Sigmoid colon (tissue), 6 donors: ENCODE measurements at regions not wholly inside any gene's neighbourhood (a gene's known extent, or its start where the extent isn't known, plus 50 kb on each side); places are given as distances from the start of the nearest gene placed in this dataset.

Experiments used
- DNase-seq: peaks from one replicate; pipeline ENCODE4 v3.0.0-alpha.2; 2019
- H3K27ac ChIP-seq, 4 donors: fragments of 200-600 bp; sonication (generic); one replicate each; pipeline ENCODE4 v1.5.1; 2016 to 2019; ENCODE audit warnings: mild to moderate bottlenecking in 1 of 4
- H3K27me3 ChIP-seq, 3 donors: fragments of 200-600 bp; sonication (generic); one replicate each; pipeline ENCODE4 v1.5.1; 2019; ENCODE audit warnings: mild to moderate bottlenecking in 1 of 3
- H3K36me3 ChIP-seq, 4 donors: fragments of 200-600 bp; sonication (generic); one replicate each; pipeline ENCODE4 v1.5.1; 2016 to 2019
- H3K4me1 ChIP-seq, 4 donors: fragments of 200-600 bp; sonication (generic); one replicate each; pipeline ENCODE4 v1.5.1; 2017 to 2019
- H3K4me3 ChIP-seq, 4 donors: fragments of 200-600 bp; sonication (generic); one replicate each; pipeline ENCODE4 v1.5.1; 2017 to 2019; ENCODE audit warnings: mild to moderate bottlenecking in 2 of 4, moderate library complexity in 1 of 4
- H3K9me3 ChIP-seq, 4 donors: fragments of 200-600 bp in 3 of 4; sonication (generic) in 3 of 4; one replicate each; pipeline versions ENCODE4 v1.5.1 to v1.6.1; 2013 to 2019
- CTCF ChIP-seq, 4 experiments: fragments of 450-650 bp in 3 of 4; fragments of 200-600 bp in 1 of 4; IDR thresholded peaks; one replicate each; pipeline ENCODE4 v1.5.1; 2016 to 2019; ENCODE audit warnings: antibody characterized with exemption in 4 of 4, mild to moderate bottlenecking in 3 of 4, moderate library complexity in 2 of 4
- EP300 ChIP-seq, 4 donors: sonication (generic); formaldehyde crosslinking; IDR thresholded peaks; one replicate each; pipeline ENCODE4 v1.6.1; 2017; ENCODE audit warnings: antibody characterized with exemption in 4 of 4
- POLR2A ChIP-seq, 2 donors: fragments of 450-650 bp; IDR thresholded peaks; one replicate each; pipeline ENCODE4 v1.6.1; 2016; ENCODE audit warnings: antibody characterized with exemption in 2 of 2, mild to moderate bottlenecking in 2 of 2, moderate library complexity in 2 of 2
- POLR2AphosphoS5 ChIP-seq, 4 donors: sonication (generic); formaldehyde crosslinking; IDR thresholded peaks; one replicate each; pipeline ENCODE4 v1.6.1; 2017; ENCODE audit warnings: antibody characterized with exemption in 4 of 4
- WGBS, 2 donors: extraction: QIAGEN DNeasy Blood & Tissue Kit; methylation state at CpG; one replicate each; pipeline ENCODE4 v1.1.7; 2013; 5-methylcytosine and 5-hydroxymethylcytosine counted together
- intact Hi-C: fragments of 100-400 bp; cut with DNase I; formaldehyde crosslinking; loops from one replicate; pipeline ENCODE4 v1.15.1; 2023
- donor health status: healthy with polysubstance abuse.
- donor health status: healthy.

- H3K27ac ChIP-seq, result no peak overlapping the region
- H3K36me3 ChIP-seq, result no peaks in the 10 kb centered on the region
- no peak for TF ChIP-seq CTCF (IDR thresholded peaks at IDR 0.05)
- no peak for TF ChIP-seq POLR2AphosphoS5 (IDR thresholded peaks at IDR 0.05)
- no peak for TF ChIP-seq EP300 (IDR thresholded peaks at IDR 0.05)
- TF ChIP-seq POLR2A (IDR thresholded peaks at IDR 0.05), result no peak
- no peak overlapping the region for H3K4me3 ChIP-seq
- H3K27me3 ChIP-seq, result no peaks in the 10 kb centered on the region
- DNase-seq, result no peak
- H3K4me1 ChIP-seq, result peaks cover 0 to 6% (median 5%) of the 10 kb centered on the region in 4 donors
- WGBS, 2 donors, result 85% methylated on average over 7 of the region's 7 CpGs
- intact Hi-C loops, result no loop called here
- H3K9me3 ChIP-seq, result no peaks in the 10 kb centered on the region
Observed at GRCh38 chr2:207244971-207245925, 79.5 kb upstream of the KLF7 start.

GRCh38 chr2:207248702-207249377 lies 83.1 kb upstream of the KLF7 start:
- Histone ChIP-seq H3K4me1 (peaks cover 0 to 19% (median 8%) of the 10 kb centered on the region in 4 donors), H3K27ac (no peak overlapping the region), H3K9me3 (no peaks in the 10 kb centered on the region), H3K4me3 (no peak overlapping the region), H3K27me3 (no peaks in the 10 kb centered on the region), H3K36me3 (no peaks in the 10 kb centered on the region)
- 94 to 96% methylated on average over 4 of the region's 4 CpGs for WGBS, 2 donors
- no peak for DNase-seq
- intact Hi-C loops, result no loop called here
- TF ChIP-seq POLR2A (IDR thresholded peaks at IDR 0.05) (no peak), POLR2AphosphoS5 (IDR thresholded peaks at IDR 0.05) (no peak), CTCF (IDR thresholded peaks at IDR 0.05) (no peak), EP300 (IDR thresholded peaks at IDR 0.05) (no peak)

DNA sequence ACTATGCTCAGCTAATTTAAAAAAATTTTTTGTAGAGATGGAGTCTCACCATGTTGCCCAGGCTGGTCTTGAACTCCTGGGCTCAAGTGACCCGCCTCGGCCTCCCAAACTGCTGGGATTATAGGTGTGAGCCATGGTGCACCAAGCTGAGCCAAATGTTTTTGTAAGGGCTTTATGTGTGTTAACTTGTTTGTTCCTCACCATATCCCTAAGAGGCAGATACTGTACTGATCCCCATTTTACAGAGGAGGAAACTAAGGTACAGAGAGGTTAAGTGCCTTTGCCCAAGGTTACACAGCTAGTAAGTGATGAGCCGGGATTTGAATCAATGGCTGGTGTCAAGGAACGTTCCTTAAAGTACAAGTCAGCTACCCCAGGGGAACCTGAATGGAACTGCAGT lies 85.3 kb upstream of the KLF7 start:
- no peak for DNase-seq
- H3K27me3 ChIP-seq, result no peaks in the 10 kb centered on the region
- WGBS, 2 donors, result 90 to 97% methylated on average over 4 of the region's 4 CpGs
- H3K27ac ChIP-seq, result peak overlapping the region in 1 of 4 donors; percentile 39
- no peak for TF ChIP-seq POLR2AphosphoS5 (IDR thresholded peaks at IDR 0.05)
- no peak for TF ChIP-seq POLR2A (IDR thresholded peaks at IDR 0.05)
- no peak for TF ChIP-seq CTCF (IDR thresholded peaks at IDR 0.05)
- H3K4me3 ChIP-seq, result no peak overlapping the region
- H3K36me3 ChIP-seq, result no peaks in the 10 kb centered on the region
- intact Hi-C loops, result no loop called here
- peaks cover 0 to 39% (median 23%) of the 10 kb centered on the region in 4 donors for H3K4me1 ChIP-seq
- H3K9me3 ChIP-seq, result no peaks in the 10 kb centered on the region

DNA sequence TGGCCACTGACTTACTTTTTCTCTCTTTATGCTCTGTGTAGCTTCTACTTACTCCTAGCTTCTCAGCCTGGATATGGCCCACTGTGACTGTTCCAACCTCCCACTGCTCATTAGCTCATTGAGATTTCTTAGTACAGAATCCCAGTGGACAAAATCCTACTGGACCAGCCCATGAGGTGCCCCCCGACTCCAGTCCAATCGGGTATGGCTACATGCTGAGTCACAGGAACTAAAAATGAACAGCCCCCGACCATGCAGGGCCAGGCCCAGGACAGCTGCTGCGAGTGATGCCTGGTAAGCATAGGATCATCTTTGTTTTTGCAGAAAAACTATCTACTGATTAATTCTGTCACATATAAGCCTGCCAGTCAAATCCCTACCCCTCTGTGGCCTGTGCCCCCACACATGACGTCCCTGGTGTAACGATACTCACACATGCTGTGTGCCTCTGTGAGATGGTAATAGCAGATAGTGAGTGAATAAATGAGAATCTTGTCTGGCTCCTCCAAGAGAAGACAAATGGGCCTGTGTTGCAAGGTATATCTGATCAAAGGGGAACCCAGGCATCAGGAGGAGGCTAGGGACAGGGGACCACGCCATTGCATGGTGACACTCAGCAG lies 85.9 kb upstream of the KLF7 start:
- TF ChIP-seq CTCF (IDR thresholded peaks at IDR 0.05) (no peak), POLR2AphosphoS5 (IDR thresholded peaks at IDR 0.05) (no peak), POLR2A (IDR thresholded peaks at IDR 0.05) (no peak), EP300 (IDR thresholded peaks at IDR 0.05) (no peak)
- DNase-seq, result no peak
- WGBS, 2 donors, result 80 to 86% methylated on average over 7 of the region's 7 CpGs
- H3K4me3 ChIP-seq, result no peak overlapping the region
- intact Hi-C loops, result no loop called here
- no peaks in the 10 kb centered on the region for H3K27me3 ChIP-seq
- H3K27ac ChIP-seq, result peak overlapping the region in 2 of 4 donors; percentile 1 to 39
- H3K9me3 ChIP-seq, result no peaks in the 10 kb centered on the region
- H3K36me3 ChIP-seq, result no peaks in the 10 kb centered on the region
- peaks cover 0 to 46% (median 29%) of the 10 kb centered on the region in 4 donors for H3K4me1 ChIP-seq
